Right lobe of liver (tissue), 6 donors: ENCODE measurements at regions not wholly inside any gene's neighbourhood (a gene's known extent, or its start where the extent isn't known, plus 50 kb on each side); places are given as distances from the start of the nearest gene placed in this dataset.

Experiments
- ATAC-seq, 4 donors: fragments of 200-7000 bp; cut with Tn5 transposase; one replicate each; pipeline ENCODE4 v1.9.1; 2020; ENCODE audit warnings: mild to moderate bottlenecking in 4 of 4, moderate library complexity in 4 of 4
- DNase-seq, 3 donors: peaks; one replicate each; pipeline ENCODE4 v3.0.0-alpha.2; 2020
- H3K27ac ChIP-seq, 3 donors: fragments of 200-600 bp; one replicate each; pipeline ENCODE4 v1.8.0; 2022
- H3K27me3 ChIP-seq, 2 donors: fragments of 200-600 bp; one replicate each; pipeline ENCODE4 v1.8.0; 2022
- H3K36me3 ChIP-seq, 4 donors: fragments of 200-600 bp; sonication (generic) in 1 of 4; one replicate each; pipeline versions ENCODE4 v1.5.1 to v1.8.0; 2017 to 2022; ENCODE audit warnings: control low read depth in 1 of 4
- H3K4me1 ChIP-seq, 4 donors: fragments of 200-600 bp; sonication (generic) in 1 of 4; one replicate each; pipeline versions ENCODE4 v1.5.1 to v1.8.0; 2017 to 2022; ENCODE audit warnings: control low read depth in 1 of 4
- H3K4me3 ChIP-seq, 3 donors: fragments of 200-600 bp; one replicate each; pipeline ENCODE4 v1.8.0; 2022
- H3K9me3 ChIP-seq, 4 donors: fragments of 200-600 bp; sonication (generic) in 1 of 4; one replicate each; pipeline versions ENCODE4 v1.5.1 to v1.8.0; 2017 to 2022; ENCODE audit warnings: control low read depth in 1 of 4
- CTCF ChIP-seq, 4 donors: fragments of 200-600 bp in 3 of 4; fragments of 450-650 bp in 1 of 4; IDR thresholded peaks; one replicate each; pipeline versions ENCODE4 v1.5.1 to v1.8.0; 2016 to 2022; ENCODE audit warnings: antibody characterized with exemption in 4 of 4, mild to moderate bottlenecking in 2 of 4
- POLR2A ChIP-seq: fragments of 450-650 bp; IDR thresholded peaks from one replicate; pipeline ENCODE4 v1.6.1; 2017; ENCODE audit warnings: antibody characterized with exemption, mild to moderate bottlenecking
- WGBS: methylation state at CpG from one replicate; pipeline ENCODE4 v1.1.6; 2018; ENCODE audit warnings: low coverage, low lambda C conversion rate; ENCODE audit not compliant: insufficient coverage; ENCODE audit errors: missing lambda C conversion rate; 5-methylcytosine and 5-hydroxymethylcytosine counted together
- intact Hi-C, 2 donors: fragments of 100-400 bp; cut with DNase I; formaldehyde crosslinking; loops; one replicate each; pipeline versions ENCODE4 v1.11.2 to v1.14.1; 2022
- donor health status: DM: no; HTN: yes; CAD: no.
- donor health status: DM: no; HTN: no; CAD: no.
- donor health status: DM: no; HTN: no; CAD: no.
- donor health status: DM: no; HTN: yes; CAD: no.
- donor health status: DM: no; HTN: yes; CAD: no.

- intact Hi-C loops, result no loop called here
- DNase-seq, result no peak
- Histone ChIP-seq H3K4me3 (no peak overlapping the region), H3K27ac (no peak overlapping the region), H3K36me3 (no peaks in the 10 kb centered on the region), H3K27me3 (no peaks in the 10 kb centered on the region), H3K9me3 (no peaks in the 10 kb centered on the region), H3K4me1 (no peaks in the 10 kb centered on the region)
- no peak for ATAC-seq
- 72% methylated on average over 2 of the region's 2 CpGs for WGBS
- TF ChIP-seq POLR2A (no peak), CTCF (IDR thresholded peaks at IDR 0.05) (no peak)
Observed at GRCh38 chr6:14791526-14791925, 454.3 kb upstream of the JARID2 start.

GRCh38 chr6:14792118-14792955, 453.5 kb upstream of the JARID2 start:
- H3K4me1 ChIP-seq, result peaks cover 0 to 7% (median 0%) of the 10 kb centered on the region in 4 donors
- TF ChIP-seq CTCF (IDR thresholded peaks at IDR 0.05), result no peak
- TF ChIP-seq POLR2A, result no peak
- H3K27me3 ChIP-seq, result no peaks in the 10 kb centered on the region
- ATAC-seq (no peak), DNase-seq (no peak)
- H3K27ac ChIP-seq, result no peak overlapping the region
- H3K36me3 ChIP-seq, result no peaks in the 10 kb centered on the region
- no peaks in the 10 kb centered on the region for H3K9me3 ChIP-seq
- H3K4me3 ChIP-seq, result no peak overlapping the region
- intact Hi-C loops, result no loop called here
- WGBS, result 61% methylated on average over 6 of the region's 6 CpGs

- Histone ChIP-seq H3K9me3 (no peaks in the 10 kb centered on the region), H3K4me1 (peaks cover 0 to 12% (median 0%) of the 10 kb centered on the region in 4 donors), H3K4me3 (no peak overlapping the region), H3K27ac (no peak overlapping the region), H3K36me3 (no peaks in the 10 kb centered on the region), H3K27me3 (no peaks in the 10 kb centered on the region)
- ATAC-seq (no peak), DNase-seq (no peak)
- WGBS, result 83% methylated on average over 6 of the region's 7 CpGs
- TF ChIP-seq POLR2A (no peak), CTCF (IDR thresholded peaks at IDR 0.05) (no peak)
- intact Hi-C loops, result no loop called here
Observed at GRCh38 chr6:14795451-14795850, 450.4 kb upstream of the JARID2 start.

GRCh38 chr6:14796974-14797762, 448.7 kb upstream of the JARID2 start:
- Histone ChIP-seq H3K9me3 (no peaks in the 10 kb centered on the region), H3K4me1 (peaks cover 0 to 12% (median 0%) of the 10 kb centered on the region in 4 donors), H3K36me3 (no peaks in the 10 kb centered on the region), H3K27me3 (no peaks in the 10 kb centered on the region), H3K27ac (no peak overlapping the region), H3K4me3 (no peak overlapping the region)
- 89% methylated on average over 2 of the region's 2 CpGs for WGBS
- intact Hi-C loops, result no loop called here
- peak in 2 of 4 donors; percentile 3 to 45 for ATAC-seq
- no peak for TF ChIP-seq CTCF (IDR thresholded peaks at IDR 0.05)
- TF ChIP-seq POLR2A, result no peak
- no peak for DNase-seq
